Sigmoid colon (tissue), 4 donors: ENCODE measurements at regions not wholly inside any gene's neighbourhood (a gene's known extent, or its start where the extent isn't known, plus 50 kb on each side); places are given as distances from the start of the nearest gene placed in this dataset.

Experiments
- CTCF ChIP-seq, 4 experiments: fragments of 450-650 bp in 3 of 4; fragments of 200-600 bp in 1 of 4; IDR thresholded peaks; one replicate each; pipeline ENCODE4 v1.5.1; 2016 to 2019; ENCODE audit warnings: antibody characterized with exemption in 4 of 4, mild to moderate bottlenecking in 3 of 4, moderate library complexity in 2 of 4
- POLR2A ChIP-seq, 2 donors: fragments of 450-650 bp; IDR thresholded peaks; one replicate each; pipeline ENCODE4 v1.6.1; 2016; ENCODE audit warnings: antibody characterized with exemption in 2 of 2, mild to moderate bottlenecking in 2 of 2, moderate library complexity in 2 of 2
- POLR2AphosphoS5 ChIP-seq, 4 donors: sonication (generic); formaldehyde crosslinking; IDR thresholded peaks; one replicate each; pipeline ENCODE4 v1.6.1; 2017; ENCODE audit warnings: antibody characterized with exemption in 4 of 4

GRCh38 chr11:45517171-45517770, 148.2 kb downstream of the CHST1 start:
- TF ChIP-seq POLR2AphosphoS5 (IDR thresholded peaks at IDR 0.05) (no peak), CTCF (IDR thresholded peaks at IDR 0.05) (no peak), POLR2A (IDR thresholded peaks at IDR 0.05) (no peak)
